ENCODE measurements at regions not wholly inside any gene's neighbourhood (a gene's known extent, or its start where the extent isn't known, plus 50 kb on each side); places are given as distances from the start of the nearest gene placed in this dataset.

- Mint-ChIP-seq H3K4me3 (no peak overlapping the region), H3K27me3 (peaks cover 7% of the 10 kb centered on the region), H3K27ac (no peak overlapping the region), H3K36me3 (no peaks in the 10 kb centered on the region), H3K4me1 (no peaks in the 10 kb centered on the region), H3K9me3 (peaks cover 8% of the 10 kb centered on the region)
- DNase-seq (ENCODE audit: low spot score in 2 of 2) (no peak), ATAC-seq (ENCODE audit: low read depth) (no peak)
Observed at GRCh38 chr16:27123795-27124409, 57.2 kb downstream of the C16orf82 start.

GRCh38 chr16:27127308-27127707 is 60.6 kb downstream of the C16orf82 start:
- H3K4me3 Mint-ChIP-seq: no peak overlapping the region
- peaks cover 16% of the 10 kb centered on the region for H3K27me3 Mint-ChIP-seq
- ATAC-seq (ENCODE audit: low read depth) (no peak), DNase-seq (ENCODE audit: low spot score in 2 of 2) (no peak)
- no peak overlapping the region for H3K27ac Mint-ChIP-seq
- peaks cover 13% of the 10 kb centered on the region for H3K9me3 Mint-ChIP-seq
- H3K4me1 Mint-ChIP-seq: no peaks in the 10 kb centered on the region
- peaks cover 3% of the 10 kb centered on the region for H3K36me3 Mint-ChIP-seq

GRCh38 chr16:27129401-27129800 is 62.7 kb downstream of the C16orf82 start:
- DNase-seq (ENCODE audit: low spot score in 2 of 2) (no peak), ATAC-seq (ENCODE audit: low read depth) (no peak)
- Mint-ChIP-seq H3K36me3 (peaks cover 3% of the 10 kb centered on the region), H3K9me3 (peaks cover 13% of the 10 kb centered on the region), H3K4me1 (no peaks in the 10 kb centered on the region), H3K27me3 (peaks cover 14% of the 10 kb centered on the region), H3K4me3 (no peak overlapping the region), H3K27ac (no peak overlapping the region)

- Mint-ChIP-seq H3K27me3 (peaks cover 9% of the 10 kb centered on the region), H3K27ac (peak overlapping the region; percentile 0), H3K9me3 (peaks cover 7% of the 10 kb centered on the region), H3K4me3 (no peak overlapping the region), H3K4me1 (peaks cover 5% of the 10 kb centered on the region), H3K36me3 (peaks cover 4% of the 10 kb centered on the region)
- ATAC-seq (ENCODE audit: low read depth) (no peak), DNase-seq (ENCODE audit: low spot score in 2 of 2) (no peak)
Observed at GRCh38 chr16:27138257-27138656, 65.1 kb upstream of the KDM8 start.

GRCh38 chr16:27145630-27146029 is 57.7 kb upstream of the KDM8 start:
- Mint-ChIP-seq H3K27ac (no peak overlapping the region), H3K36me3 (no peaks in the 10 kb centered on the region), H3K4me1 (no peaks in the 10 kb centered on the region), H3K4me3 (no peak overlapping the region), H3K9me3 (peaks cover 4% of the 10 kb centered on the region), H3K27me3 (peaks cover 9% of the 10 kb centered on the region)
- ATAC-seq (ENCODE audit: low read depth) (no peak), DNase-seq (ENCODE audit: low spot score in 2 of 2) (no peak)

- H3K4me1 Mint-ChIP-seq: peaks cover 2% of the 10 kb centered on the region
- ATAC-seq (ENCODE audit: low read depth): no peak
- peaks cover 4% of the 10 kb centered on the region for H3K9me3 Mint-ChIP-seq
- DNase-seq (ENCODE audit: low spot score in 2 of 2): no peak
- no peak overlapping the region for H3K27ac Mint-ChIP-seq
- H3K4me3 Mint-ChIP-seq: no peak overlapping the region
- no peaks in the 10 kb centered on the region for H3K36me3 Mint-ChIP-seq
- peaks cover 8% of the 10 kb centered on the region for H3K27me3 Mint-ChIP-seq
Observed at GRCh38 chr16:27149986-27150385, 53.3 kb upstream of the KDM8 start.

GRCh38 chr16:27152121-27152520 is 51.2 kb upstream of the KDM8 start:
- Mint-ChIP-seq H3K27me3 (peaks cover 2% of the 10 kb centered on the region), H3K9me3 (no peaks in the 10 kb centered on the region), H3K4me1 (peaks cover 3% of the 10 kb centered on the region), H3K4me3 (no peak overlapping the region), H3K36me3 (no peaks in the 10 kb centered on the region), H3K27ac (no peak overlapping the region)
- ATAC-seq (ENCODE audit: low read depth): no peak
- no peak for DNase-seq (ENCODE audit: low spot score in 2 of 2)

GRCh38 chr16:27152801-27153200 is 50.5 kb upstream of the KDM8 start:
- Mint-ChIP-seq H3K9me3 (no peaks in the 10 kb centered on the region), H3K4me1 (peaks cover 3% of the 10 kb centered on the region), H3K27ac (no peak overlapping the region), H3K4me3 (no peak overlapping the region), H3K27me3 (peaks cover 2% of the 10 kb centered on the region), H3K36me3 (no peaks in the 10 kb centered on the region)
- DNase-seq (ENCODE audit: low spot score in 2 of 2) (no peak), ATAC-seq (ENCODE audit: low read depth) (no peak)

Measured in memory B cell (primary cell).